ENCODE measurements at regions not wholly inside any gene's neighbourhood (a gene's known extent, or its start where the extent isn't known, plus 50 kb on each side); places are given as distances from the start of the nearest gene placed in this dataset.

GRCh38 chrX:138037548-138037947 lies 471.6 kb downstream of the ZIC3 start:
- TF ChIP-seq GABPA (tag; conservative IDR thresholded peaks at IDR 0.05; ENCODE audit: low read depth), result no peak
- no peak for TF ChIP-seq CTCF (IDR thresholded peaks at IDR 0.05 in 2 of 3, conservative IDR thresholded peaks at IDR 0.05 in 1 of 3; ENCODE audit: insufficient read depth in 2 of 3, low read depth in 1 of 3, low read length in 3 of 3)
- TF ChIP-seq CHD7 (IDR thresholded peaks at IDR 0.05; ENCODE audit: low read depth, low read length), result no peak
- TF ChIP-seq POLR2AphosphoS5 (IDR thresholded peaks at IDR 0.05; ENCODE audit: control insufficient read depth, insufficient read depth, low read depth, low read length), result no peak
- no peak for TF ChIP-seq MTF1 (CRISPR knock-in tag; IDR thresholded peaks at IDR 0.05; ENCODE audit: borderline replicate concordance)
- TF ChIP-seq POLR2AphosphoS2 (IDR thresholded peaks at IDR 0.05; ENCODE audit: low read length), result no peak
- no peak for TF ChIP-seq FOSL1 (tag; conservative IDR thresholded peaks at IDR 0.05)
- no peak for TF ChIP-seq EP300 (IDR thresholded peaks at IDR 0.05; ENCODE audit: low read length)

Data from K562 (cell line).